Activated CD4-positive, alpha-beta T cell treated with anti-CD3 and anti-CD28 coated beads, Interleukin-2, Interleukin-4, amounts not matched to agents 100 ng/mL and 50 ng/mL, durations not matched to agents 16 hours and 8 hours (primary cell): ENCODE measurements at regions not wholly inside any gene's neighbourhood (a gene's known extent, or its start where the extent isn't known, plus 50 kb on each side); places are given as distances from the start of the nearest gene placed in this dataset.
"Not testable (repeated sequence)": the region's sequence is repeated elsewhere in the genome, so short reads cannot be mapped to it uniquely, and the experiment has no call there.

Experiments
- DNase-seq: peaks from one replicate; pipeline ENCODE4 v3.0.0-alpha.2; 2020; ENCODE audit warnings: low spot score

- no peak for DNase-seq
Measured at GRCh38 chr10:35854661-35855060, 212.6 kb upstream of the FZD8 start.

DNA sequence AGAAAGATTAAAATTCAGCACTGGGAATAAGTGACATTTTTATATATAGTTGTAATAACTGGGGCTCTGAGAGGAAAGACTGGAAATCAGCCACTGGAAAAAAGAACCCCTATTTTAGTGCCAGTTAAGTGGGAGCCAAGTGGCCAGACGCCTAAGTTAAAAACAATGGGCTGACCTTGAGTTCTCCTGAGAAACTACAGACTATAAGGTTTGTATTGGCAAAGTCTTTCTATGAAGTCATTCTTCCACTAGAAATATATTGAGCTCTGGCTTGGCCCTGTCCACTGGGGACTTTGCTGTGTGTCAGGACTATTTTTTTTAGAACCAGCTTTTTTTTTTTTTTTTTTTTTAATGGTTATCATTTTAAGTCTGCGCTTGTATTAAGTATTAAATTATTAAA, 210.6 kb upstream of the FZD8 start:
- no peak for DNase-seq

GRCh38 chr10:35848412-35848811, 206.3 kb upstream of the FZD8 start:
- no peak for DNase-seq

DNA sequence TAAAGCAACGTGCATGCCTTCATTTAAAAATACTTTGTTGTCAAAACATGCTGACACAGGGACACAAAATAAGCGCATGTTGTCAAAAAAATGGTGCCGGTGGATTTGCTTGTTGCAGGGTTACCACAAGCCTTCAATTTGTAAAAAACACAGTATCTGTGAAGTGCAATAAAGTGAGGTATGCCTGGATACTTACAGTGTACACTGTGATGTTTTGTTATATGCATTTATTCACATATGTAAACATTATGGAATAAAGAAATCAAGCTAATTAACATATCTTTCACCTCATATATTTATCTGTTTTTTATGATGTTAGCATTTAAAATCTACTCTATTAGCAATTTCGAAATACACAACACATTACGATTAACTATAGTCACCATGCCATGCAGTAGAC, 202.6 kb upstream of the FZD8 start:
- DNase-seq, result no peak

GRCh38 chr10:35843524-35844181, 201.6 kb upstream of the FZD8 start:
- DNase-seq, result no peak

- no peak for DNase-seq
Measured at GRCh38 chr10:35838054-35838453, 196.0 kb upstream of the FZD8 start.

GRCh38 chr10:35835545-35835944, 193.4 kb upstream of the FZD8 start:
- no peak for DNase-seq

GRCh38 chr10:35834877-35835494, 192.9 kb upstream of the FZD8 start:
- no peak for DNase-seq

DNA sequence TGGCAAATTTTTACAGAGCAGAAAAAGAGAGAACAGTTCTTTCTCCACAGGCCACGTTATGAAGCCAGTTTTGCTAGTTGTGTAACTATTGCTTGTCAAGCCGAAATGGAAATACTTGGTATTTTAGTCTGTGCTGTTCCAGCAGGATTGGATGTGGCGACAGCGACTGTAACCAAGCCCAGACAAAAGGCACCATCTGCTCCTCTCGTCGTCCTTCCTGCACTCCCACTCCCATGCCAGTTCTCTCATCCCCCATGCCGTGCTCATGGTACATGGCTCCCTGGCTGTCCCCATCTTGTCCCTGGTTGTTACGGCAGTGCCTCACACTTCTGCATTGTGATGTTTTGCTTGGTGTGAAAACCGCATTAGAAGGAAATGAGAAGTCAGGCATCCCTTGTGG, 185.7 kb upstream of the FZD8 start:
- no peak for DNase-seq

- DNase-seq, result no peak
Measured at GRCh38 chr10:35824704-35825103, 182.6 kb upstream of the FZD8 start.

GRCh38 chr10:35822316-35822715, 180.2 kb upstream of the FZD8 start:
- no peak for DNase-seq

- DNase-seq, result no peak
Measured at GRCh38 chr10:35821339-35821911, 179.3 kb upstream of the FZD8 start.

DNA sequence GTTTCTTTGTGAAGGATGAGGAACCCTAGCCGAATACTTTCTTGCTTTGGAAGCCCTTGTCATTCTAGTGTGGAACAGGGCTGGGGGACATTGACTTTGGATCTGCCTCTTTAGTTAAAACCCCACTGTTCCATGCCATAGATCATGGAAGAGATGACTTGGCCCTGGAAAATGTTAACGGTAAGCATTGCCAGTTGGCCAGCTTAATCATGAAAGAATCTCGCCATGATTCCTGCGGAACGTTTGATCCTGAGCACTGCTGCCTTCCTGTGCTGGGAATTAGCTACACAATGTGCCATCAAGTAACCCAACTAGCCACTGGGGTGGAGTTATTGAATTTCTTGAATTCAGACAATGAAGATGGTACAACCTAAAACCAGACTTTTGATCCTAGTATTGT, 177.6 kb upstream of the FZD8 start:
- DNase-seq, result no peak

DNA sequence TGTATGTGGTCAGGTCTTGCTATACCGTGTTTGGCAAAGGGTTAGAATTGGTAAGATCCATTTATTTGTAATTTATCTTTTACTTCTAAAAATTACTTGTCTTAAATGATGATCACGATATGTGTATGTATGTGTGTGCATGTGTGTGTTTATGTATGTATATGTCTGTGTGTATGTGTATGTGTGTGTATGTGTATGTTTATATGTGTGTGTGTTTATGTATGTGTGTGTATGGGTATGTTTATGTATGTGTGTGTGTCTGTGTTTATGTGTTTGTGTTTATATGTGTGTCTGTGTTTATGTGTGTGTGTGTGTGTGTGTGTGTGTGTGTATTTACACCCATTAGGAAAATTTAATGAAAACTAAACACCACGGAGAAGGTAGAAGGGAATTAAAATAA, 176.9 kb upstream of the FZD8 start:
- no peak for DNase-seq

GRCh38 chr10:35817109-35817508, 175.0 kb upstream of the FZD8 start:
- not testable (repeated sequence) for DNase-seq

DNA sequence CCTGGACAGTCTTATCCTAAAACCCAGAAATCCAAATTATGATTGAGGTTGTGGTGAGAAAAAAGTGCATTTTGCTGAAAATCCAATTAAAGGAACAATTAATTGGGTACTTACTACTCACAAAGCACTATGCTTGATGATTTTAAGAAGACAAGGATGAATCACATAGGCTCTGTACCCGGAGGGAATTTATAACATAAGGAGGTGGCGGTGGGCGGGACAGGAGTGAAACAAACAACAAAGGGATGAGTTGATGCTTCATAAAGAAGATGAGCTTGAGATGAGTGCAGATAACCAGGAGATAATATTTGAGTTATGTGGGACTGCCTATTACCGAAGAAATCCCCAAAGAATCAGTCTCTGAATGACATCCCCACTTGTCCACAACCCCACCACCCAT, 171.1 kb upstream of the FZD8 start:
- no peak for DNase-seq

DNA sequence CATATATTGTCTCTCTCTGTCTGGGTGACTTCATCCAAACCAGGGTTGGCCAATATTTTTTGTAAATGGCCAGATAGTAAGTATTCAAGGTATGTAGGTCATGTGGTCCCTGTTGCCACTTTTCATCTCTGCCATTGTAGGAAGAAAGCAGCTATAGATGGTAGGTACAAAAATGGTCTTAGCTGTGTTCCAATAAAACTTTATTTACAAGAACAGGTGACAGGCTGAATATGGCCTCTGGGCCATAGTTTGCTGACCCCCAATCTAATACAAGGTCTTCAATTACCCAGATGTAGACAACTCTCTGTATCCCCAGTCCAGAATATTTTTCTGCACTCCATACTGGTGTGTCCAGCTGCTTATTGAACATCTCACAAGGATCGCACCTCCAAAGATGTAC, 166.2 kb upstream of the FZD8 start:
- DNase-seq, result no peak

GRCh38 chr10:35803046-35803445, 160.9 kb upstream of the FZD8 start:
- DNase-seq, result no peak

DNA sequence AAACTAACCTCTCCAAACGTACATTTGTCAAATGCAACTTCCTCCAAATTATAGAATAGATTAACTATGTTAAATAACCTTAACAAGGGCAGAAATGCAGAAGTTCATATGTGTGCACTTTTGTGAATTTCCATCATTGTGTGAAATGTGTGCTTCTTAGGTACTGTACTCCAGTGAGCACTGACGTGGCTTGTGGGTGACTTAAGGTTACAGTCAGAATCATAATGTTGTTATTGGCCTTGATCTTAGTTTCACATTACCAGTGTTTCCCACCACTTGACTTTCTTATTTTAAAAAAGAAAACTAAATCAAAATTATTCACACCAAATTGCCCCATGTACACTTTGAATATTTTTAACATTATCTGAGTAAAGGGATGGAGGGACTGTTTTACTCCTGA, 155.1 kb upstream of the FZD8 start:
- no peak for DNase-seq

- no peak for DNase-seq
Measured at GRCh38 chr10:35795131-35795824, 153.2 kb upstream of the FZD8 start.

DNA sequence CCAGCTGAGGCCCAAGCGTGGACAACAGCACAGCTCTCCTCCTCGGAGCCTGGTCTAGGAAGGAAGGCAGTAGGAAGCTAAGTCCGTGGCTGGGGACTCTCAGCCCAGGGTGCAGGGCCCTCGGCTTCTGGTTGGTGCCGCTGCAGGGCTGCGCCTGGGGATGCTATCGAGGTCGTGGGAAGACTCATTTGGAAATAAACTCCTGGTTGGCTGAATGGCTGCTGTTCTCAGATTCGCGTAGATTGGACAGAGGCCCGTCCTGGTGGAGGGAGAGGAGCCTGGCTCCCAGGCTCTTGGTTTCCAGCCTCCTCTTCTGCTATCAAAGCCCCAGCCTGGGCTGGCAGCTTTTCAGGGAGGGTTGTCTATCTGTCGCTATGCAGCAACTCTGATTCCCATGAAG, 152.6 kb upstream of the FZD8 start:
- DNase-seq, result no peak

- DNase-seq, result no peak
Measured at GRCh38 chr10:35792291-35792690, 150.2 kb upstream of the FZD8 start.

- DNase-seq, result no peak
Measured at GRCh38 chr10:35789996-35790395, 147.9 kb upstream of the FZD8 start.
